CD4-positive, alpha-beta T cell treated with Interleukin-6 for 4 hours (primary cell): ENCODE measurements at regions not wholly inside any gene's neighbourhood (a gene's known extent, or its start where the extent isn't known, plus 50 kb on each side); places are given as distances from the start of the nearest gene placed in this dataset.
"Not testable (repeated sequence)": the region's sequence is repeated elsewhere in the genome, so short reads cannot be mapped to it uniquely, and the experiment has no call there.

Source experiments
- DNase-seq: peaks from one replicate; pipeline ENCODE4 v3.0.0-alpha.2; 2020; ENCODE audit warnings: mixed read lengths

GRCh38 chr12:128091101-128091720, 175.8 kb upstream of the TMEM132C start:
- DNase-seq: no peak

- no peak for DNase-seq
Measured at GRCh38 chr12:128091951-128092382, 175.0 kb upstream of the TMEM132C start.

- DNase-seq: no peak
Measured at GRCh38 chr12:128098730-128099129, 168.2 kb upstream of the TMEM132C start.

GRCh38 chr12:128103152-128103551, 163.8 kb upstream of the TMEM132C start:
- no peak for DNase-seq

GRCh38 chr12:128109236-128109635, 157.7 kb upstream of the TMEM132C start:
- DNase-seq: no peak

GRCh38 chr12:128109636-128110035, 157.3 kb upstream of the TMEM132C start:
- DNase-seq: no peak

- no peak for DNase-seq
Measured at GRCh38 chr12:128111333-128111732, 155.6 kb upstream of the TMEM132C start.

- no peak for DNase-seq
Measured at GRCh38 chr12:128111951-128112350, 155.0 kb upstream of the TMEM132C start.

GRCh38 chr12:128113250-128113649, 153.7 kb upstream of the TMEM132C start:
- not testable (repeated sequence) for DNase-seq

GRCh38 chr12:128114485-128114884, 152.5 kb upstream of the TMEM132C start:
- DNase-seq: no peak

GRCh38 chr12:128116537-128116936, 150.4 kb upstream of the TMEM132C start:
- no peak for DNase-seq

- DNase-seq: no peak
Measured at GRCh38 chr12:128120035-128120434, 146.9 kb upstream of the TMEM132C start.

GRCh38 chr12:128121424-128121823, 145.5 kb upstream of the TMEM132C start:
- no peak for DNase-seq

GRCh38 chr12:128123096-128123495, 143.9 kb upstream of the TMEM132C start:
- no peak for DNase-seq

GRCh38 chr12:128131955-128132354, 135.0 kb upstream of the TMEM132C start:
- no peak for DNase-seq

GRCh38 chr12:128133321-128134073, 133.5 kb upstream of the TMEM132C start:
- no peak for DNase-seq

GRCh38 chr12:128137140-128137539, 129.8 kb upstream of the TMEM132C start:
- no peak for DNase-seq

- no peak for DNase-seq
Measured at GRCh38 chr12:128138125-128138524, 128.8 kb upstream of the TMEM132C start.

GRCh38 chr12:128140551-128140950, 126.4 kb upstream of the TMEM132C start:
- DNase-seq: no peak

GRCh38 chr12:128150961-128151360, 116.0 kb upstream of the TMEM132C start:
- no peak for DNase-seq

- no peak for DNase-seq
Measured at GRCh38 chr12:128155571-128155970, 111.4 kb upstream of the TMEM132C start.

- DNase-seq: no peak
Measured at GRCh38 chr12:128163086-128163485, 103.9 kb upstream of the TMEM132C start.

GRCh38 chr12:128164533-128164932, 102.4 kb upstream of the TMEM132C start:
- no peak for DNase-seq

GRCh38 chr12:128165387-128165786, 101.6 kb upstream of the TMEM132C start:
- no peak for DNase-seq

- DNase-seq: no peak
Measured at GRCh38 chr12:128168273-128168672, 98.7 kb upstream of the TMEM132C start.
